ENCODE measurements at regions not wholly inside any gene's neighbourhood (a gene's known extent, or its start where the extent isn't known, plus 50 kb on each side); places are given as distances from the start of the nearest gene placed in this dataset.

- no peak for DNase-seq (ENCODE audit: low read depth, low spot score)
Measured at GRCh38 chr3:41035456-41036022, 163.8 kb upstream of the CTNNB1 start.

DNA sequence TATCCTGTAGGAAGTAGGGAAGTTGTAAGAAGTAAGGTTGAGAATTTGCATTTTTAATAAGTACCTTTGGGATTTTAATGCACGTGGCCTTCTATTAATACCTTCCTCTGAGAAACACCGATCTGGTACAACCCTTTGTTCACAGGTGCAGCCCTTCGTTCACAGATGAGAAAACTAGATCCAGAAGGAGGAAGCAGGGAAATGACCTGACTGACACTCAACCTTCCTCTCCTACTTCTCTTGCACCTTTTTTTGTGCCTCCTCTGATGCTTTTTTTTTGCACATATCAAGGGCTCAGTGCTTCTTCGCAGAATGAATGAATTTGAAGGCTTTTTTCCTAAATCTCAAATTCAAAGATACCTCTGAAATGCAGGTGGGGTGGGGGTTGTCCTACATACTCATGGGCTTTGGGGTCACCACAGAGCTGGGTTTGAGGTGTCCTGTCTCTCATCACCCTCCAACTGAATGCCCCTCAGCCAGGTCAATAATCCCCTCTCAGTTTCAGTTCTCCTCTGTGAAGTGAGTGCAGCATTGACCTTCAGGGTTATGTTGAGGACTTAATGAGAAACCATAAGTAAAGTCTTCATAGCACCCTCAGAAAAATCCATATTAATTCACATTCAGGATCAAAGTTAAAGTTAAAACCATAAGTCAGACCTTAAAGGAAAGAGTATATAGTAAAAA lies 161.5 kb upstream of the CTNNB1 start:
- no peak for DNase-seq (ENCODE audit: low read depth, low spot score)

- DNase-seq (ENCODE audit: low read depth, low spot score) = no peak
Measured at GRCh38 chr3:41040256-41040655, 159.0 kb upstream of the CTNNB1 start.

DNA sequence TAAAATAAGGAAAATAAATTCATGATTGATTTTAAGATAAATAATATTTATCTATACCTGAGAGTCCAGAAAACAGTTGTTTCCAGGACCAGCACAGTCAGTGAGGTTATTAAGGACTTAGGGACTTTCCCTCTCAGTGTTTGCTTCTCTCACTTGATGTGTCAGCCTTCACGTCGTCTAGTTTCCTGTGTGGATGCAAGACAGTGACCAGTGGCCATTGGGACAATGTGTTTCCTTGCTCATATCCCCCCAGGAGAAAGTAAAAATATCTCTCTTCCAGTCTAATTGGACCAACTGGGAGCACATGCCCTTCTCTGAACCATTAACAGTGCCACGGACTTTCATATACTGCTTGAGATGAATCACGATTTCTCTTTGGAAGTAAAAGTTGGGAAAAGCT lies 157.8 kb upstream of the CTNNB1 start:
- DNase-seq (ENCODE audit: low read depth, low spot score) = no peak

DNA sequence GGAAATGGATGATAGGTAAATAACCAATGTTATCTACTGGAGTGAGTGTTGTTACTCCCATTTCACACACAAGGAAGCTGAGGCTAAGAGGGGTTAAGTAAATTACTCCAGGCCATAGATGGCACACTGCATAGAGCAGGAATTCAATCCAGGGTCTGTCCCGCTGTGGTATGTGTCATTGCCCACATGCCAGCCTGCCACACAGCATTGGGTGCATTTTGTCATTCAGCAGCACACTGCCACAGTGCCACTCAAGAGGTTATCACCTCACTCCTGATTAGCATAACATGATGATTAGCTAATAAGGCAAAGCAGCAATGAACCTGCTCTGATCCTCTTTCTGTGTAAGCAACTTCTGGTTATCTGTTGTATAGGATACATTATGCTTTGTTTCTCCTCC lies 157.4 kb upstream of the CTNNB1 start:
- DNase-seq (ENCODE audit: low read depth, low spot score) = no peak

DNA sequence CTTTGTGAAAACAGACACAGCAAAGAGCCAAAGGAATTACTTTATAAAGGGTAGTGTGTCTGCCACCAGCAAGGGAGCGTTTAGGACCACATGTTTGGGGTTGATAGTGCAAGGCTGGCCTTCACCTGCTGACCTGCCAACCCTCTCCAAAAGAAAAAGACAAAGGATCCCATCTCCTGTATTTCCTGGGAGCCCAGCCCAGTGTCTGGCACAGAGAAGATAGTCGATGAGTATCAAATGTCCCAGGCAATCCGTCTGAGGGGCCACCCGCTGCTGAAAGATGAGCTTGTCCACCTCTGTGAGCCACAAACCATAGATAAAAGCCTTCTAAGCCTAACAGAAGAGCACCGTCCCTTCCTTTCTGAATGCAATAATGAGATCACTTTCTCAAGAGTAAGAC lies 154.8 kb upstream of the CTNNB1 start:
- no peak for DNase-seq (ENCODE audit: low read depth, low spot score)

DNA sequence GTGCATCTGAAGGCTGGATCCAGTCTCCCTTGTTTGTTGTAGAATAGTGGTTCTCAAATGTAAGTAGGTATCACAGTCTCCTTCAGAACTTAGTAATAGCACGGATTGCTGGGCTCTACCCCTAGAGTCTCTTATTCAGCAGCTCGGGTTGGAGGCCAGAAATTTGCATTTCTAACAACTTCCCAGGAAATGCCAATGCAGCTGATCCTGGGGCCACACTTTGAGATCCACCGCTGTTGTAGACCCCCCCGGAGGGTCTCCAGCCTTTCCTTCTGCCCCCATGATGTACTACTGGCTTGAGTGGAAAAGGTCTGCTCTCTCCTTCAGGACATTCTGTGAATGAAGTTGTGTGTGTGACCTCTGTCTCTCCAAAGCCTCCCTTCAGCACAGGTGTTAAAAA lies 153.8 kb upstream of the CTNNB1 start:
- peak; percentile 32 for DNase-seq (ENCODE audit: low read depth, low spot score)

DNA sequence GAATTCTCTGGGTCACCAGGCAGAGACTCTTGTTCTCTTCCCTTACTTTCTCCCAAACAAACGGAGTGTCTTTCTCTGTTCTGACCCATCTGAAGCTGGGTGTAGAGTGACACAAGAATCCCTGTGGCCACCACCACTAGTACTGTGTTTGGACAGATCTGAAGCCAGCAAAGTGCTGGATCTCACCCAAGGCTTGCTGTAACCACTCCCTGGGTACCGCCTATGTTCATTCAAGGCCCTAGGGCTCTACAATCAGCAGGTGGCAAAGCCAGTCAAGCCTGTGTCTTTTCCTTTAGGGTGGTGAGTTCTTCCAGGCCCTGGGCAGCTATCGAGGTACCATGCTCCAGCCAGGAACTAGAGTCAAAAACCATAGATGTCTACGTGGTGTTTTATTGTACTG lies 149.2 kb upstream of the CTNNB1 start:
- DNase-seq (ENCODE audit: low read depth, low spot score) = no peak

DNA sequence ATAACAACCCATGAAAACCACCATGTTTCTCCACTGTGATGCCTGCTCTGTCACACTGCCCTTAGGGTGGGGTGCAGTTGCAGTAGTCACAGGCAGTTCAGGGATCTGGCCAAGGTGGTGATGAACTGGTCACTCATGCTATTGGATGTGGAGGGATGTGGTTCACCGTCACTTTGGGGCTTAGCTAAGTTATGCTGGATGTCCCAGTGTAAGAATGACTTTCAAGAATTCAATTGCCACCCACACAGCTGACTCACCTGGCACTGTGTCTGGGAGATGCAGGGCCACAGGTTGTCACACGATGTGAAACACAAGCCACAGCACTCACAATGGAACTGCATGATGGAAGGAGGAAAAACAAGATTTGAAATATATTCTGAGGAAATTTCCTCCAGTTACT lies 146.1 kb upstream of the CTNNB1 start:
- no peak for DNase-seq (ENCODE audit: low read depth, low spot score)

DNA sequence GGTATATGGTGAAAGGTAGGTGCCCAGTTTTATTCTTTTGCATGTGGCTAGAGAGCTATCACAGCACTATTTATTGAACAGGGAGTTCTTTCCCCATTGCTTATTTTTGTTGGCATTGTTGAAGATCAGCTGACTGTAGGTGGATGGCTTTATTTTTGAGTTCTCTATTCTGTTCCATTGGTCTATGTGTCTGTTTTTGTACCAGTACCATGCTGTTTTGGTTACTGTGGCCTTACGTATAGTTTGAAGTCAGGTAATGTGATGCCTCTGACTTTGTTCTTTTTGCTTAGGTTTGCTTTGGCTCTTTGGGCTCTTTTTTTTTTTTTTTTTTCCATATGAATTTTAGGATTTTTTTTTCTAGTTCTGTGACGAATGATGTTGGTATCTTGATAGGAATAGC lies 139.2 kb upstream of the CTNNB1 start:
- no peak for DNase-seq (ENCODE audit: low read depth, low spot score)

DNA sequence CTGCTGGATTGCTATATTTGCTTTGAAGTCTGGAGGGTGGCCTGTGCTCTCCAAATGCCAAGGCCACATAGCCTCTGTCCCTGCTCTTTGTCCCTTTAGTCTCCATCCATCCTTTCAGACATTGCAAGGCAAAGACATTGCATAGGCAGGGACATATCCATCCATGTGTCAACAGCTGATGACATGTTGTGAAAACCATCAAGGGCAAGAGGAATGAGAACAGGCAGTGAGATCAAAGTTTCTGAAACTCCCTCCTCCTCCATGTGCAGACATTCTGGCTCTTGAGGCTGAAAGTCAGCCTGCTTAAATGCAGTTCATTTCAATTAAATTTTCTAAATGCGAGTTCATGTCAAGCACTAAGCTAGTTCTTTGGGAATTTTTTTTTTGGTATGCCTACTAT lies 135.2 kb upstream of the CTNNB1 start:
- no peak for DNase-seq (ENCODE audit: low read depth, low spot score)

DNA sequence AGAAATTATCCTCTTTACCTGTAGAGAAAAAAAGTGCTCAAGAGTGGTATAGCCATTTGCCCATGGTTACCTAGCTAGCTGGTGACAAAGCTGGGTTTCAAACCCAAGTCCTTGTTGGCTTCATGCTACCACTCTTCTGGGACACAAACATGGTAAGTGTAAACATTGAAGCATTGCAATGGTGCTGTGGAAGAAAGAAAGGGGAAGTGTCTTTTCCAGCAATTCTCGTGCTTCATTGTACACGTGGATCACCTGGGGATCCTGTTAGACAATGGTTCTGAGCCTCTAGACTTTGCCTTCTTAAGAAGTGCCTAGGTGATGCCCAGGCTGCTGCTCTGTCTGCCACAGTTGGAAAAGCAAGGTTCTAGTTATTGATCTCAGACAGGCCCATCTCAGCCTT lies 134.8 kb upstream of the CTNNB1 start:
- no peak for DNase-seq (ENCODE audit: low read depth, low spot score)

DNA sequence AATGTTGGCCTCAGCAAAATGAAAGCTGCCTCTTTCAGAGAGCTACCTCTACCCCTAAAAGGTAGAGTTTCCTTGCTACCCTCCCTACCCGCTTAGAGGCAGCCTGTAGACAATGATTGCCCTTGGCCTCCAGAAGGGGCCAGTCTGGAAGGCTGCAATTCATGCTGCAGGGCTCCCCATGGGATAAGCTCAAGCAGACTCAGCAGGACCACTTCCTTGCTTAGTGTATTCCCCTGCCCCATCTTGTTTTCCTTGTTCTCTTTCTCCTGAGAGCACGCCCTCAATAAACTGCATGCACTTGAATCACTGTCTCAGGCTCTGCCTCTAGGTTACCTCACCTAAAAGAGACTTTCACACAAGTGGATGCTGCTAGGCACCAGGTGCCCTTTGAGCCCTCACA lies 134.0 kb upstream of the CTNNB1 start:
- DNase-seq (ENCODE audit: low read depth, low spot score) = no peak

DNA sequence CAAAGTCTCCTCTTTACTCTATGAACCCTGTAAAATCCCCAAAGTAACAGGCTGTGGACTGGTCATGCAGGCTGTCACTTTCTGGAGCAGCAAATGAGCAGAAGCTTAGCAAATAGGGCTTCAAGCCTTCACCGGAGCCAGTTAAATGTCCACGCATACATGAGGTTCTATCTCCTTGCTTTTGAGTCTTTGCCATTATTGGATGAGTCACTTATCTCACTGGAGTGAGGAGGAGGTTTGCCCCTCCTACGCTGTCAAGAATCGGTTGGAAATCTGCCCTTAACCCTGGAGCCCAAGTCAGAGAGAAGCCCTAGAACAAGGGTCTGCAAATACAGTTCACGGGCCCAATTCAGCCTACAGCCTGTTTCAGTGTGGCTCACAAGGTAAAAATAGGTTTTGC lies 126.1 kb upstream of the CTNNB1 start:
- DNase-seq (ENCODE audit: low read depth, low spot score) = no peak

GRCh38 chr3:41075975-41076374 lies 123.3 kb upstream of the CTNNB1 start:
- DNase-seq (ENCODE audit: low read depth, low spot score) = peak; percentile 68

GRCh38 chr3:41076399-41076798 lies 122.9 kb upstream of the CTNNB1 start:
- DNase-seq (ENCODE audit: low read depth, low spot score) = no peak

- DNase-seq (ENCODE audit: low read depth, low spot score) = peak; percentile 53
Measured at GRCh38 chr3:41080141-41080540, 119.2 kb upstream of the CTNNB1 start.

GRCh38 chr3:41088882-41089281 lies 110.4 kb upstream of the CTNNB1 start:
- no peak for DNase-seq (ENCODE audit: low read depth, low spot score)

DNA sequence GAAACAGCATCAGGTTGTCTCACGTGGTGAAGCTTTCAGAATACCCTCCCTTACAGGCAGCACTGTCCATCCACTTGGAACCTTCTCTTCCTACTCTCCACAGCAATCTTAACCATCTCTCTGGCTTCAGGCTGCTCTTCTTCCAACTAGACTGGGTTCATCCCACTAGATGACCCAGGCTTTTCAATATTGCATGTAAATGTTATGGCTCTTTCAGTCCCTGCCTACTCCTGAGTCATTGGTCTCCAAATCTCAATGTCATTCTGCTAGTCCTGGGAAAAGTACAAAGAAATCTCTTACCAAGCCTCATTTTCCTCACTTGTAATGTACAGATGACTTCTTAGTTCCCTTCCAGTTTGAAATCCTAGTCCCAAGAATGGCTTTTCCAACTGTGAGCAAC lies 109.7 kb upstream of the CTNNB1 start:
- DNase-seq (ENCODE audit: low read depth, low spot score) = no peak

DNA sequence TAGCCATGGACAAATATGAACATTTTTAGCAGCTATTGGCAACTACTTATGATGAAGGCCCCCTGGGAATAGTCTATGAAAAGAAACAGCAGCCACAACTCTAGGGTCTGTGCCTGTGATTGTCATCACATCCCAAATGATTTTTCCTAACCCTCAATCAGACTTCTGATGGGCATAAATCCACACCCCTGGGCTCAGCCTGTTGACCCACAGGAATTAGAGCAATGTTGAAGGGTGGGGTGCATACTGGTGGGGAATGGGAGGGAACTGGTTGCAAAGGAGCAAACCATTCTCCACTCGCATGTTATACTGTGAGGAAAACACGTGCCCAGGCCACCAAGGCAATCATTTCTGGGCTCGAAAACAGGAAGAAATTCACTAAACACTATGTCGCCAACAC lies 106.5 kb upstream of the CTNNB1 start:
- no peak for DNase-seq (ENCODE audit: low read depth, low spot score)

GRCh38 chr3:41093476-41093875 lies 105.8 kb upstream of the CTNNB1 start:
- DNase-seq (ENCODE audit: low read depth, low spot score) = no peak

DNA sequence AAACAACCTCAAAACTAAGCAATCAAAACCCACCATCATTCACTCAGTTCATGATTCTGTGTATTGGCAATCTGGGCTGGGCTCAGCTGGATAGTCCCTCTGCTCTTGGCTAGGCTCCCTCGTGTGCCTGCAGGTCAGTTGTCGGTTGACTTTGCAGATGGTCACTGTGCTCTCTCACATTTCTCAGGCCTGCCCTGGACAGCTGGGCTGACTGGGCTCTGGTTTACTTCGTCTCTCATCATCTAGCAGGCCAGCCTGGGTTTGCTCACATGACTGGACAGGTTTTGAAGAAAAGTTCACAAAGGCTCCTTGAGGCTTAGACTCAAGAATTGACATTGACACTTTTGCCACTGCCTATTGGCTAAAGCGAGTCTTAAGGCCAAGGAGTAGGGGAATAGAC lies 105.0 kb upstream of the CTNNB1 start:
- DNase-seq (ENCODE audit: low read depth, low spot score) = no peak

GRCh38 chr3:41095702-41096101 lies 103.6 kb upstream of the CTNNB1 start:
- no peak for DNase-seq (ENCODE audit: low read depth, low spot score)

DNA sequence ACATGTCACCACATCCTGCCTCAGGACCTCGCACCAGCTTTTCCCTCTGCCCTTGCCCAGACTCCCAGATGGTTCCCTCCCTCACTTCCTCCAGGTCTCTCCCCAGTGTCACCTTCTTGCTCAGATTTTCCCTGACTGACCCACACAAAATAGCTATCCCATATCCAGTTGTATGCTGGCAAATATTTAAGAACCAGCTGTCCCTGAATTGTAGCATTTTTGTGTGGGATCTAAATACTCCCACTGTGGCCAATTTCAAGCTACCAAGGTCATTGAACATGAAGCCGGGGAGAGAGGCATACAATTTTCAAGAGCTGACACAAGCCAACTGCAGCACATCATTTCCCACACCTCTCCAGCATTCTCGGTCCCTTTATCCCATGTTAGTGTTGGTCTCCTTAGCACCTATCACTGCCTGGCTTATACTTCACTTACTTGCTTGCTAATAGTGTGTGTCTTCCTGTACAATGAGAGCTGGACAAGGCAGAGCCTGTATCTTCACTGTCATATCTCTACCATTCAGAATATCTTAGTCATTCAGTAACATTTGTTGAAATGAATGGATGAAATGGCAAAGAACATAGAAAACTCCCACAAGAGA lies 101.3 kb upstream of the CTNNB1 start:
- no peak for DNase-seq (ENCODE audit: low read depth, low spot score)

All from ELF-1 (cell line).